Activated T-cell treated with anti-CD3 and anti-CD28 coated beads, Interleukin-2, amount 50 U/mL, for 24 hours (primary cell): ENCODE measurements at regions not wholly inside any gene's neighbourhood (a gene's known extent, or its start where the extent isn't known, plus 50 kb on each side); places are given as distances from the start of the nearest gene placed in this dataset.

Source experiments
- DNase-seq: peaks from one replicate; pipeline ENCODE4 v3.0.0-alpha.2; 2020
- H3K27ac Mint-ChIP-seq: 2 replicates; pipeline ENCODE4 v1.8.0; 2020; ENCODE audit warnings: mild to moderate bottlenecking, mixed read lengths
- H3K27me3 Mint-ChIP-seq: 2 replicates; pipeline ENCODE4 v1.8.0; 2020; ENCODE audit warnings: mixed read lengths
- H3K36me3 Mint-ChIP-seq: 2 replicates; pipeline ENCODE4 v1.8.0; 2020; ENCODE audit warnings: low read depth, mixed read lengths
- H3K4me1 Mint-ChIP-seq: 2 replicates; pipeline ENCODE4 v1.8.0; 2020; ENCODE audit warnings: low read depth, mixed read lengths
- H3K4me3 Mint-ChIP-seq: 2 replicates; pipeline ENCODE4 v1.8.0; 2020; ENCODE audit warnings: mild to moderate bottlenecking, moderate library complexity, mixed read lengths
- H3K9me3 Mint-ChIP-seq: 2 replicates; pipeline ENCODE4 v1.8.0; 2020; ENCODE audit warnings: mixed read lengths

DNA sequence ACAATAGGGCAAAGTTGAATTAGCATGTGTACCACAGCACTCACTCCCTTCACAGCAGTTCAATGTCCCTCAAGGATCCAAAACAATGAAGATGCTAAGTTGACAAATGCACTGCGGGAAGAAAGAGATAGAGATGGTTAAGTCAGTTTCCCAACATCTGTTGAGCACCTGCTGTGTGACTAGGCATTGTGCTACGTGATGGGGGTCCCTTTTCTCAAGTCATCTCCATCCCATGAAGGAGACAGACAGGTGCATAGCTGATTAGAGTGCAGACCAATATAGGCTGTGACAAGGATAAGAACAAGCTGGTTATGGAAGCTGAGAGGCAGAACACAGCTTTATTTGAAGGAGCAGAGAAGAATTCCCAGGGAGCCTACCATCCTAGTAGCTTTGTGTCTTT is 114.2 kb downstream of the HAPSTR1 start:
- no peaks in the 10 kb centered on the region for H3K9me3 Mint-ChIP-seq
- no peaks in the 10 kb centered on the region for H3K4me1 Mint-ChIP-seq
- peaks cover 18% of the 10 kb centered on the region for H3K27me3 Mint-ChIP-seq
- DNase-seq, result no peak
- no peaks in the 10 kb centered on the region for H3K36me3 Mint-ChIP-seq
- no peak overlapping the region for H3K27ac Mint-ChIP-seq
- no peak overlapping the region for H3K4me3 Mint-ChIP-seq

DNA sequence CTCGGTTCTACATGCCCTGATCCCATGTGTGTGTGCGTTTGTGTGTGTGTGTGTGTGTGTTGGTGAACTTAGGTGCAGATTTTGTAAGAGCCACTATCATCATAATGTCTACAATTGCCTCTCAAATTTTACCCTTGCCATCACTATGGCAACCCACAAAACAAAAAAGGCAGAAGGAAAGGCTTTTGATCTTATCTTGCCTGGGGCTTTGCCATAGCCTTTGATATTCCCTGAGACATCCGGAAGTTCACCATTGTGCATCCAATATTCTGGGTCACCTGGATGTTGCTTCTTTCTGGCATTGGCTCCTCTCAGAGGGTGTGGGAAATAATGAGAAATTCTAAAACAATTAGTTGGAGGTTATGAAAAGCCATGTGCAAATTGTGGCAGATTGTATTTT is 114.7 kb downstream of the HAPSTR1 start:
- Mint-ChIP-seq H3K4me1 (no peaks in the 10 kb centered on the region), H3K27me3 (peaks cover 16% of the 10 kb centered on the region), H3K27ac (no peak overlapping the region), H3K9me3 (no peaks in the 10 kb centered on the region), H3K4me3 (no peak overlapping the region), H3K36me3 (no peaks in the 10 kb centered on the region)
- no peak for DNase-seq

DNA sequence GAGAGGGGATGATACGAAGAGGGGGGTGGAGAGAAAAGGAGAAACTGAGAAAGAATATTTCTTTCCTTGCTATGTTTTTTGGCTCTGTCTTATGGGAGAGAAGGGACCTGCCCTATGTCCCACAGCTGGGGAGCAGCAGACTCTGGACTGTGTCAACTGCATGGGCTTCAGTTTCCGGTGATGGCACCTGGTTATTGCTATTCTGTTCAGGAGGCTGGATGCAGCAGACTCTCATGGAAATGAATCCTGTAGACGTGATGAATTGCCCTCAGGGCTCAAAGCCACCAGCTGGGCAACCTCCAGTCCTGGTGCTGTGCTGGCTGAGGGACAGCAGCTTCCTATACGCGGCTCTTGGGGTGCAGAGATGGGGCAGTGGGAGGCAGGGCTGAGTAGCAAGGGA is 121.2 kb downstream of the HAPSTR1 start:
- no peak overlapping the region for H3K4me3 Mint-ChIP-seq
- H3K9me3 Mint-ChIP-seq, result no peaks in the 10 kb centered on the region
- H3K27me3 Mint-ChIP-seq, result peaks cover 14% of the 10 kb centered on the region
- no peak overlapping the region for H3K27ac Mint-ChIP-seq
- H3K36me3 Mint-ChIP-seq, result no peaks in the 10 kb centered on the region
- no peak for DNase-seq
- H3K4me1 Mint-ChIP-seq, result no peaks in the 10 kb centered on the region

DNA sequence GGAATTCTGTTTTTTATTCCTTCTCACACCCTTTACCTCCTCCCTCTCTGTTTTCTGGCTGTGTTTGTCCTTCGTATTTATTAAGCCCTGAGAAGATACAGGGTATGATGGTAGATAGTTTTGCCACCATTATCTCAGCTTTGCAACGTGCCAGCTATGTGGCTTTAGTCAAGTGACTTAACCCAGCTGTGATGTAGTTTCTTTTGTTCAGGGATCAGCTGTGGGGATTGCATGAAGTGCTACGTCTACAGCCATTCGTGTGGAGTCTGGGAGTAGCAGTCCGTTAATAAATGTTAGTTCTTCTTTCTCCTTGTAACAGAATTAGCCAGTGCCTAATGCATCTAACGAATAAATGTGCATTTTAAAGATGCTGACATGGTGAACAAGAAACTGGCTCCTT is 128.4 kb downstream of the HAPSTR1 start:
- H3K4me3 Mint-ChIP-seq, result no peak overlapping the region

DNA sequence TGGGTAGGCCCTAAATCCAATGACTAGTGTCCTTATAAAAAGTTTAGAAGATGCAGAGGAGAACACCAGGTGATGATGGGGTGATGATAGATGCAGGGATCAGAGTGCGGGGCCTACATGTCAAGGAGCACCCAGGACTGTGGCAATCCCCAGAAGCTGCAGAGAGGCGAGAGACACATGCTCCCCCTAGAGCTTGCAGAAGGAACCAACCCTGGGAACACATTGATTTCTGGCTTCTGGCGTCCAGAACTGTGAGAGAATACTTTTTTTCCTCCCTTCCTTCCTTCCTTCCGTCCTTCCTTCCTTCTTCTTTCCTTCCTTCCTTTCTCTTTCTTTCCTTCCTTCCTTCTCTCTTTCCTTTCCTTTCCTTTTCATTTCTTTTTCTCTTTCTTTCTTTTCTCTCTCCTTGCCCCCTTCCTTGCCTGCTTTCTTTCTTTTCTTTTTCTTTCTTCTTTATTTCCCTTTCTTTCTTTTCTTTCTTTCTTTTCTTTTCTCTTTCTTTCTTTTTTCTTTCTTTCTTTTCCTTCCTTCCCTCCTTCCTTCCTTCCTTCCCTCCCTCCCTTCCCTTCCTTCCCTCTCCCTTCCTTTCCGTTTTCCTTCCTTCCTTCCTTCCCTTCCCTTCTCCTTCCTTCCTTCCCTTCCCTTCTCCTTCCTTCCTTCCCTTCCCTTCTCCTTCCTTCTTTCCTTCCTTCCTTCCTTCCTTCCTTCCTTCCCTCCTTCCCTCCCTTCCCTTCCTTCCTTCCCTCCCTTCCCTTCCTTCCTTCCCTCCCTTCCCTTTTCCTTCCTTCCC is 134.3 kb downstream of the HAPSTR1 start:
- Mint-ChIP-seq H3K27ac (no peak overlapping the region), H3K4me3 (no peak overlapping the region), H3K36me3 (no peaks in the 10 kb centered on the region), H3K27me3 (peaks cover 2% of the 10 kb centered on the region), H3K9me3 (no peaks in the 10 kb centered on the region), H3K4me1 (no peaks in the 10 kb centered on the region)
- DNase-seq, result no peak

More for the DNA sequence above, 128.4 kb downstream of the HAPSTR1 start:
- H3K27ac Mint-ChIP-seq, result no peak overlapping the region
- H3K36me3 Mint-ChIP-seq, result no peaks in the 10 kb centered on the region
- no peaks in the 10 kb centered on the region for H3K9me3 Mint-ChIP-seq
- H3K4me1 Mint-ChIP-seq, result no peaks in the 10 kb centered on the region
- DNase-seq, result no peak
- peaks cover 7% of the 10 kb centered on the region for H3K27me3 Mint-ChIP-seq

DNA sequence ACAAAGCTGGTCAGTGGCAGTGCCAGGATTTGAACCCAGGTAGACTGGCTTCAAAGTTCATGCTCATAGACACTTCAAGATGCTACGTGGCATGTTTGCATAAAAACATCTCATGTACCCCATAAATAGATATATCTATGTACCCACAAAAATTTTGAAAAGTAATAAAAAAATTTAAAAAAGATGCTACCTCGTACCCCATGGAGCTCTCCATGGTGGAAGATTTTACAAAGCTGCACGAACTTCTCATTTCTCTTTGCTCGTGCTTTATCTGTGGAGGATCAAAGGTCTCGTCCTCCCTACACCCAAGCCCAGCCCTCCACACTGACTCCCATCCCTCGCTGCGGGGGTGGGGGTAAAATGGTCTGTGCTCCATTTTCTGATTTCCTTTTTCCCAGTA is 135.5 kb downstream of the HAPSTR1 start:
- no peak overlapping the region for H3K27ac Mint-ChIP-seq
- H3K36me3 Mint-ChIP-seq, result no peaks in the 10 kb centered on the region
- DNase-seq, result no peak
- H3K4me1 Mint-ChIP-seq, result no peaks in the 10 kb centered on the region
- H3K4me3 Mint-ChIP-seq, result no peak overlapping the region
- no peaks in the 10 kb centered on the region for H3K9me3 Mint-ChIP-seq
- peaks cover 2% of the 10 kb centered on the region for H3K27me3 Mint-ChIP-seq

DNA sequence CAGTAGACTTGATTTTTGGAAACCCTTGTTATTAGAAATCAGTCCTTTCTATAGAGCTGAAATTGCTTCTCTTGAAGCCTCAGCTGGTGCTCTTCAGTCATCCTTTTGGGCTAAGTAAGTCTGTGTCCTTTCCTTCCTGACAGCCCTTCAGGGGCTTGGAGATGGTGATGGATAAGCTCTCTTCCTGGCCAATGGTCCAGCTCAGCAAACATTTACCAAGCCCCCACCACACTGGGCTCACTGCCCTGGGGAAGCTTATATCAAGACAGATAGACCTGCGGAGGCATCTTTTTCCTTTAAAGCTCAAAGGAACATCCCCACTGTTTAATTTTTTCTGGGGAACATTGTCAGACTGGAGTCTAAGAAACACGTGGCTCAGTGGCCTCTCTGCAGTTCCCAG is 139.6 kb downstream of the HAPSTR1 start:
- DNase-seq, result no peak

DNA sequence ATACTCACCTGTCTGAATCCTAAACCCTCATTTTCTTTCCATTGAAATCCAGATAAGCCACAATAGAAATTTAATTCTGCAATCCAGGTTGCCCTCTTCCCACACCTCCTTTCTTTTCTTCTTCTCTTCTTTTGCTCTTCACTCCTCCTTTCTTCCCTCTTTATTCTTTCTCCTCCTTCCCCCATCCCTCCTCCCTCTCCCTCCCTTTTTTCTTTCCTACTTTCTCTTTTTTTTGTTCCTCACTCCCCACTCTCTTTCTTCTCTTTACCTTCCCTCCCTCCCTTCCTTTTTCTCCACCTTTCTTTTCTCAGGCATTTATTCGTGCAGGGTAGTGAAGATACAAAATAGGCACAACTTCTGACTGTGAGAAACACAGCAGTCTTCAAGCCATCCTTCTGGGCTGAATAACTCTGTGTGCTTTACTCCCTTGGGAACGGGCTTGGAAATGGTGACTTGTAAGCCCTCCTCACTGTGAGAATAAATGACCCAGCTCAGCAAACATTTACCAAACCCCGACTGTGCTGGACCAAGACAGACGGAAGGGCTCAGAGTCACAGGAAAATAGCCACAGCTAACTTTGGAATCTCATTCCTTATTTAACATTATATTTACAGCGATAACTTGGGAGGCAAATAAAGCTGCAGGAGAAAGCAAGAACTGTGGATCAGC is 140.8 kb downstream of the HAPSTR1 start:
- Mint-ChIP-seq H3K4me1 (no peaks in the 10 kb centered on the region), H3K27me3 (peaks cover under 1% of the 10 kb centered on the region), H3K9me3 (no peaks in the 10 kb centered on the region), H3K4me3 (no peak overlapping the region), H3K27ac (no peak overlapping the region), H3K36me3 (no peaks in the 10 kb centered on the region)
- no peak for DNase-seq

More for the DNA sequence above, 139.6 kb downstream of the HAPSTR1 start:
- no peaks in the 10 kb centered on the region for H3K4me1 Mint-ChIP-seq
- H3K27ac Mint-ChIP-seq, result no peak overlapping the region
- no peaks in the 10 kb centered on the region for H3K9me3 Mint-ChIP-seq
- H3K27me3 Mint-ChIP-seq, result peaks cover 2% of the 10 kb centered on the region
- H3K4me3 Mint-ChIP-seq, result no peak overlapping the region
- no peaks in the 10 kb centered on the region for H3K36me3 Mint-ChIP-seq

DNA sequence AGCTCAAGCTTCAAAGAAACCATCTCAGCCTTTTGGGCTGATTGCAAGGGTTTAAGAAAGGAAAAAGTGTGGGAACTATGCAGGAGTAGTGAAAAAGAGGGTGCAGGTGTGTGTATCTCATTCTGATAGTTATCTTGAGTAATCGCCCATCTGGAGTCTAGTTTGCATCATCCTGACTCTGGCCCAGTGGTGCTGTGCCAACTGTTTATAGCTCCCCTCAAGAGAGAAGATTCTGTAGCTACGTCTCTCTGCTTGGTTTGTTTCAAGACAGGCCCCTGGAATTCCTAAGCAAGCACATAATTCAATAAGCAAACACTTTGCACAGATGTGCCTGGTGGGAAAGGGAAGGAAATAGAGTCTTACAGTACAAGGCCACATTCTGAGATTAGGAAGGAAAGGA is 144.4 kb downstream of the HAPSTR1 start:
- DNase-seq, result no peak
- H3K27me3 Mint-ChIP-seq, result no peaks in the 10 kb centered on the region
- peaks cover 2% of the 10 kb centered on the region for H3K9me3 Mint-ChIP-seq
- no peak overlapping the region for H3K4me3 Mint-ChIP-seq
- H3K36me3 Mint-ChIP-seq, result no peaks in the 10 kb centered on the region
- no peak overlapping the region for H3K27ac Mint-ChIP-seq
- no peaks in the 10 kb centered on the region for H3K4me1 Mint-ChIP-seq

DNA sequence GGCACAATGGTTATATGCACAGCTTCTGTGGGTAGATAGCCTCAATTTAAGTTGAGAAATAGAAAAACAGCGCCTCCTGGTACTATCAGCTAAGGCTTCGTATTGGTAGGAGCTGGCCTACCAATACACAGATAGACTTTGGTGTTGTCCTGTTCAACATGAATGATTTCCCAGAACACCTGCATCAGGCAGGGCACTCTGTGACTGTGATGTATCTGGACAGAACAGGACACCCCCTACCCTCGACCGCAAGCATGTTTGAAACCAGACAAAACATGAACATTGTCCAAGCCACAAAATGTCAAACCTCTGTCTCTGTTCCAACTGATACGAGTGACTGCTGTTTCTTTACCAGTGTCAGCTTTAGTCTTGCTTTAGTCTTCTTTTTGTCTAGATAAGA is 144.9 kb downstream of the HAPSTR1 start:
- H3K27ac Mint-ChIP-seq, result no peak overlapping the region
- no peak for DNase-seq

DNA sequence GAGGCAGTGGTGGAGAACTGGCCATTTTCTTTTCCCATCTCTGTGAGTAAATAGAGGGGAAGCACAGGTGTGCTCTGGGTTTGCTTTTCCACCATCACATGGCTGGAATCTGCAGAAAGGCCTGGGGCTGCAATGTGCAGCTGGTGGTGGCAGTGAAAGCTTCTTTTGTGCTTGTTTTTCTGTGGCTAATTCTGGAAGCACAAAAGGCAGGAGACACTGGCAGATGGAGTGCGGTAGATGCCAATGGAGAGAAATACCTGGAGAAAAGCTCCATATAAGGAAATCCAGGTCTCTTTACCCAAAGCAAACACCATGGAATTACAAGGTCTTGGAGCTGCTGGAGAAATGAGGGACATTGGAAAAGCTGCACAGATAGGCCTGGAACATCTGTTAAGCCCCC is 146.9 kb downstream of the HAPSTR1 start:
- peaks cover 2% of the 10 kb centered on the region for H3K9me3 Mint-ChIP-seq
- no peaks in the 10 kb centered on the region for H3K27me3 Mint-ChIP-seq
- no peak overlapping the region for H3K27ac Mint-ChIP-seq
- DNase-seq, result no peak
- H3K4me3 Mint-ChIP-seq, result no peak overlapping the region
- H3K4me1 Mint-ChIP-seq, result no peaks in the 10 kb centered on the region
- H3K36me3 Mint-ChIP-seq, result no peaks in the 10 kb centered on the region

More for the DNA sequence above, 144.9 kb downstream of the HAPSTR1 start:
- Mint-ChIP-seq H3K9me3 (peaks cover 2% of the 10 kb centered on the region), H3K4me1 (no peaks in the 10 kb centered on the region), H3K36me3 (no peaks in the 10 kb centered on the region), H3K4me3 (no peak overlapping the region), H3K27me3 (no peaks in the 10 kb centered on the region)

DNA sequence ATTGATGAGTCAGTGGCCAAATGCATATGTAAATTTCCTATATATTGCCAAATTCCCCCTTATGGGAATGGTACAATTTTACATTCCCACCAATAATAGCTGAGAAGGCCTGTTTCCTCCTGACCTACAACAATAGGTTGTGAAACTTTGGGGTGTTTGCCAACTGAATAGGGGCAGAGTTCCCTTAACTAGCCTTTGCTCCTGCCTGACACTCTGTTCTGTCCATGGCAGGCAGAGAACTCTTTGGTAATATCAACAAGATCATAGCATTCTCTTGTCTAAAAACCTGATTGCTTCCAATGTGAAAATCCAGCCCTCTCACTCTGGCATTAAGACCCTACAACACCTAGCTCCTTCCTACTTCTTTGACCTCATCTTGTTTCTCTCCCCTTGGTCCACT is 149.7 kb downstream of the HAPSTR1 start:
- Mint-ChIP-seq H3K4me1 (no peaks in the 10 kb centered on the region), H3K36me3 (no peaks in the 10 kb centered on the region), H3K4me3 (no peak overlapping the region), H3K9me3 (peaks cover 2% of the 10 kb centered on the region), H3K27ac (no peak overlapping the region), H3K27me3 (no peaks in the 10 kb centered on the region)
- DNase-seq, result no peak

DNA sequence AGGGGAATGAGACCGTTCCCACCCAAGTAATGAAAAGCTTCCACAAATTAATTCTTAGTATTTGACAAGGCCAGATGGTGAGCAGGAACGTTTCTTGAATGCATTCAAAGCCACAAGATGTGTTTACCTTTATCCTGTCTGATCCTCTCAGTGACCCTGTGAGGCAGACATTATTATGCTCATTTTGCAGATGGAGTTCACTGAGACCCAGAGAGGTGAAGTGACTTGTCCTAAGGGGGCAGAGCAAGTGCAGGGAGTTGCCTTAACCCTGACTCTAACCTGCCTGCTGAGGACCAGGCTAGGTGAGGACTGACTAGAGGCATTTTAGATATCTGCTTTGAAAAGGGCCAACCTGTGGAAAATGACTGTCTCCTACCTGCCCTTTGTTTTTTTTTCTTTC is 156.7 kb downstream of the HAPSTR1 start:
- no peak overlapping the region for H3K27ac Mint-ChIP-seq
- DNase-seq, result no peak
- no peaks in the 10 kb centered on the region for H3K36me3 Mint-ChIP-seq
- H3K4me3 Mint-ChIP-seq, result no peak overlapping the region
- peaks cover 12% of the 10 kb centered on the region for H3K27me3 Mint-ChIP-seq
- no peaks in the 10 kb centered on the region for H3K9me3 Mint-ChIP-seq
- H3K4me1 Mint-ChIP-seq, result no peaks in the 10 kb centered on the region

DNA sequence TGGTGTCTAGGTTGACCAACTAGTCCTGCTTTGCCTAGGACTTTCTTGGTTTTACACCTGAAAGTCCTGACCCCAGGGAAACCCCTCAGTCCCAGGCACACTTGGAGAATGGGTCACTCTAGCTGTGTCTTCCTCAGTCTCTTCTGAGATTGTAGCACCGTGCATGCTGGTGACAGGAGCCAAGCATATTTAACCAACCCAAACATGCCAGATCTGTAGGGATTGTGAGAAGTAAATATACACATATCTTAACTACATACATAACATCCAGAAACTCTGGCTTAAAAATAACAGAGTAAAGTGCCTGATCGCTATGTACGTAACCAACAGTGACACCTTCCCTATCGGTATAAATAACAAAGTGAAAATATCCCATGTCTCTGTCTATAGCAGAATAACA is 158.1 kb downstream of the HAPSTR1 start:
- Mint-ChIP-seq H3K36me3 (no peaks in the 10 kb centered on the region), H3K27ac (no peak overlapping the region), H3K4me3 (no peak overlapping the region), H3K27me3 (peaks cover 23% of the 10 kb centered on the region), H3K4me1 (no peaks in the 10 kb centered on the region), H3K9me3 (no peaks in the 10 kb centered on the region)
- DNase-seq, result no peak

DNA sequence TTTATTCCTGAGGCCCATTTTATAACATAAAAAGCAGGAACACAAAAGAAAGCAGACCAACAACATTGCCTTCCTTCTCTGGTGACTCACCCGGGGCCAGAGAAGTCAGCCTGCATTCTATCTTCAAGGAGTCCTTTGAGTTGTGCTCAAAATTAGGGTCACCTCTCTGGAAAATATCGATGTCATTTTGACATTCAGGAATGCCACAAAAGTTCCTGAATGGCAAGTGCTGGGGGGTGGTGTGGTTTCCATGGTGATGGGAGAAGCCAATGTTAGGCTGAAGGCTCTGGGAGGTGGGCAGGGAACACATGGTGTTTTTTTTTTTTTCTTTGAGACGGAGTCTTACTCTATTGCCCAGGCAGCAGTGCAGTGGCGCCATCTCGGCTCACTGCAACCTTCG is 159.6 kb downstream of the HAPSTR1 start:
- Mint-ChIP-seq H3K9me3 (no peaks in the 10 kb centered on the region), H3K27ac (no peak overlapping the region), H3K4me3 (no peak overlapping the region), H3K4me1 (no peaks in the 10 kb centered on the region), H3K27me3 (peaks cover 34% of the 10 kb centered on the region), H3K36me3 (no peaks in the 10 kb centered on the region)
- DNase-seq, result no peak
